IMR-90 (cell line): ENCODE measurements at regions not wholly inside any gene's neighbourhood (a gene's known extent, or its start where the extent isn't known, plus 50 kb on each side); places are given as distances from the start of the nearest gene placed in this dataset.

Experiments used
- CHD1 ChIP-seq: IDR thresholded peaks from 2 replicates; pipeline ENCODE4 v1.6.1; 2012; ENCODE audit warnings: low read depth, low read length, improper control_type of control experiment
- MAZ ChIP-seq: IDR thresholded peaks from 2 replicates; pipeline ENCODE4 v1.6.1; 2012; ENCODE audit warnings: low read depth, mild to moderate bottlenecking, low read length, improper control_type of control experiment, moderate library complexity, borderline replicate concordance
- POLR2A ChIP-seq: IDR thresholded peaks from 2 replicates; pipeline ENCODE4 v1.6.1; 2012; ENCODE audit warnings: mild to moderate bottlenecking, low read depth, low read length
- RAD21 ChIP-seq: IDR thresholded peaks from 2 replicates; pipeline ENCODE4 v1.6.1; 2012; ENCODE audit warnings: low read length, improper control_type of control experiment
- SMC3 ChIP-seq: fragments of 150-350 bp; IDR thresholded peaks from 2 replicates; pipeline ENCODE4 v1.6.1; 2016; ENCODE audit warnings: low read depth, mild to moderate bottlenecking, antibody characterized with exemption, low read length, moderate library complexity
- TF ChIP-seq, protein P1 (sequence below): conservative IDR thresholded peaks from 2 replicates; pipeline ENCODE4 v1.5.1; 2012; ENCODE audit warnings: mild to moderate bottlenecking, low read depth, low read length, improper control_type of control experiment
- TF ChIP-seq, protein P2 (sequence below): fragments of 150-350 bp; IDR thresholded peaks from 2 replicates; pipeline ENCODE4 v1.6.1; 2016; ENCODE audit warnings: low read depth, mild to moderate bottlenecking, low read length, moderate library complexity, borderline replicate concordance

DNA sequence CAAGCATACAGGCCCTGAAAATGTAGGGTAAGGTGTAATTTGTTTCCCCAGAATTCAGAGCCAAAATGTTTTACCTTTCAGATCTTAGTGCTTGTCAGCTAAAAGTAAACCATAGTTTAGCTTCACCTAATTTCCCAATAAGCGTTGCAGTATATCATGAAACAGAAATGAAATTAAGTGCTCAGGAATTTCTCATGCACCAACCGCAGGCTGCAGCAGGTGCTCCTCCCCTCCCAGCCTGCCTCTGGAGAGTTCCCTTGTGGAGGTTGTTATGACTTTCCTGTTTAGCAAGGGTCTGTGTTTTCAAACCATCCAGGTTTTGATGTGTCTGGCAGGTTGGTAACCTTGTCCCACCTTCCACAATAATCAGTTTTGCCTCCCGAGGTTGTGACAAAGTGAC lies 118.5 kb downstream of the HLX start:
- TF ChIP-seq, protein P1, sequence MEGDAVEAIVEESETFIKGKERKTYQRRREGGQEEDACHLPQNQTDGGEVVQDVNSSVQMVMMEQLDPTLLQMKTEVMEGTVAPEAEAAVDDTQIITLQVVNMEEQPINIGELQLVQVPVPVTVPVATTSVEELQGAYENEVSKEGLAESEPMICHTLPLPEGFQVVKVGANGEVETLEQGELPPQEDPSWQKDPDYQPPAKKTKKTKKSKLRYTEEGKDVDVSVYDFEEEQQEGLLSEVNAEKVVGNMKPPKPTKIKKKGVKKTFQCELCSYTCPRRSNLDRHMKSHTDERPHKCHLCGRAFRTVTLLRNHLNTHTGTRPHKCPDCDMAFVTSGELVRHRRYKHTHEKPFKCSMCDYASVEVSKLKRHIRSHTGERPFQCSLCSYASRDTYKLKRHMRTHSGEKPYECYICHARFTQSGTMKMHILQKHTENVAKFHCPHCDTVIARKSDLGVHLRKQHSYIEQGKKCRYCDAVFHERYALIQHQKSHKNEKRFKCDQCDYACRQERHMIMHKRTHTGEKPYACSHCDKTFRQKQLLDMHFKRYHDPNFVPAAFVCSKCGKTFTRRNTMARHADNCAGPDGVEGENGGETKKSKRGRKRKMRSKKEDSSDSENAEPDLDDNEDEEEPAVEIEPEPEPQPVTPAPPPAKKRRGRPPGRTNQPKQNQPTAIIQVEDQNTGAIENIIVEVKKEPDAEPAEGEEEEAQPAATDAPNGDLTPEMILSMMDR = no peak
- TF ChIP-seq RAD21 (no peak), POLR2A (no peak), CHD1 (no peak), SMC3 (no peak), MAZ (no peak)
- TF ChIP-seq, protein P2, sequence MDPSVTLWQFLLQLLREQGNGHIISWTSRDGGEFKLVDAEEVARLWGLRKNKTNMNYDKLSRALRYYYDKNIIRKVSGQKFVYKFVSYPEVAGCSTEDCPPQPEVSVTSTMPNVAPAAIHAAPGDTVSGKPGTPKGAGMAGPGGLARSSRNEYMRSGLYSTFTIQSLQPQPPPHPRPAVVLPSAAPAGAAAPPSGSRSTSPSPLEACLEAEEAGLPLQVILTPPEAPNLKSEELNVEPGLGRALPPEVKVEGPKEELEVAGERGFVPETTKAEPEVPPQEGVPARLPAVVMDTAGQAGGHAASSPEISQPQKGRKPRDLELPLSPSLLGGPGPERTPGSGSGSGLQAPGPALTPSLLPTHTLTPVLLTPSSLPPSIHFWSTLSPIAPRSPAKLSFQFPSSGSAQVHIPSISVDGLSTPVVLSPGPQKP = no peak
